Stomach (tissue), 8 donors: ENCODE measurements at regions not wholly inside any gene's neighbourhood (a gene's known extent, or its start where the extent isn't known, plus 50 kb on each side); places are given as distances from the start of the nearest gene placed in this dataset.
A peak's percentile ranks its signal among the peaks of the same experiment; 100 is the strongest.

Experiments
- DNase-seq, 2 donors: peaks; one replicate each; pipeline versions ENCODE4 v3.0.0 to v3.0.0-alpha.2; 2013 to 2019
- H3K27ac ChIP-seq, 5 donors: fragments of 200-600 bp in 4 of 5; sonication (generic) in 4 of 5; one replicate each; pipeline ENCODE4 v1.5.1; 2013 to 2019; ENCODE audit warnings: mild to moderate bottlenecking in 1 of 5, moderate library complexity in 1 of 5
- H3K27me3 ChIP-seq, 3 donors: fragments of 200-600 bp; sonication (generic); one replicate each; pipeline ENCODE4 v1.5.1; 2017 to 2019; ENCODE audit warnings: mixed run types in 1 of 3
- H3K36me3 ChIP-seq, 4 donors: fragments of 200-600 bp; sonication (generic); 1 replicate in 3 of 4; 2 replicates in 1 of 4; pipeline ENCODE4 v1.5.1; 2016 to 2019
- H3K4me1 ChIP-seq, 4 donors: fragments of 200-600 bp; sonication (generic); one replicate each; pipeline ENCODE4 v1.5.1; 2016 to 2019
- H3K4me3 ChIP-seq, 4 donors: fragments of 200-600 bp; sonication (generic) in 3 of 4; one replicate each; pipeline ENCODE4 v1.5.1; 2016 to 2019; ENCODE audit warnings: mild to moderate bottlenecking in 1 of 4
- H3K9me3 ChIP-seq, 4 donors: fragments of 200-600 bp; sonication (generic); one replicate each; pipeline ENCODE4 v1.5.1; 2016 to 2019
- EP300 ChIP-seq: sonication (generic); formaldehyde crosslinking; IDR thresholded peaks from one replicate; pipeline ENCODE4 v1.6.1; 2017; ENCODE audit warnings: antibody characterized with exemption
- POLR2A ChIP-seq, 4 donors: fragments of 450-650 bp; IDR thresholded peaks; one replicate each; pipeline ENCODE4 v1.6.1; 2016; ENCODE audit warnings: antibody characterized with exemption in 4 of 4, control low read depth in 2 of 4, mild to moderate bottlenecking in 1 of 4, moderate library complexity in 1 of 4
- POLR2AphosphoS5 ChIP-seq, 3 donors: sonication (generic); formaldehyde crosslinking; IDR thresholded peaks; one replicate each; pipeline ENCODE4 v1.6.1; 2016; ENCODE audit warnings: antibody characterized with exemption in 3 of 3
- WGBS, 5 donors: extraction: QIAGEN DNeasy Blood & Tissue Kit in 3 of 5; methylation state at CpG; one replicate each; pipeline versions ENCODE4 v1.1.5 to v1.1.7; 2013 to 2018; 5-methylcytosine and 5-hydroxymethylcytosine counted together
- intact Hi-C: fragments of 100-400 bp; cut with DNase I; formaldehyde crosslinking; loops from one replicate; pipeline ENCODE4 v1.15.1; 2023; ENCODE audit warnings: low total_unique reads
- TF ChIP-seq, protein P1 (sequence below), 7 experiments: fragments of 450-650 bp in 4 of 7; fragments of 200-600 bp in 3 of 7; sonication (generic) in 3 of 7; IDR thresholded peaks; one replicate each; pipeline ENCODE4 v1.5.1; 2016 to 2019; ENCODE audit warnings: antibody characterized with exemption in 7 of 7, control low read depth in 2 of 7, mild to moderate bottlenecking in 1 of 7
- donor health status: healthy with polysubstance abuse.
- donor health status: Bipolar disorder and iron deficiency.
- donor health status: healthy.

GRCh38 chrX:13147147-13147546 lies 102.7 kb upstream of the FAM9C start:
- intact Hi-C loops = no loop called here

DNA sequence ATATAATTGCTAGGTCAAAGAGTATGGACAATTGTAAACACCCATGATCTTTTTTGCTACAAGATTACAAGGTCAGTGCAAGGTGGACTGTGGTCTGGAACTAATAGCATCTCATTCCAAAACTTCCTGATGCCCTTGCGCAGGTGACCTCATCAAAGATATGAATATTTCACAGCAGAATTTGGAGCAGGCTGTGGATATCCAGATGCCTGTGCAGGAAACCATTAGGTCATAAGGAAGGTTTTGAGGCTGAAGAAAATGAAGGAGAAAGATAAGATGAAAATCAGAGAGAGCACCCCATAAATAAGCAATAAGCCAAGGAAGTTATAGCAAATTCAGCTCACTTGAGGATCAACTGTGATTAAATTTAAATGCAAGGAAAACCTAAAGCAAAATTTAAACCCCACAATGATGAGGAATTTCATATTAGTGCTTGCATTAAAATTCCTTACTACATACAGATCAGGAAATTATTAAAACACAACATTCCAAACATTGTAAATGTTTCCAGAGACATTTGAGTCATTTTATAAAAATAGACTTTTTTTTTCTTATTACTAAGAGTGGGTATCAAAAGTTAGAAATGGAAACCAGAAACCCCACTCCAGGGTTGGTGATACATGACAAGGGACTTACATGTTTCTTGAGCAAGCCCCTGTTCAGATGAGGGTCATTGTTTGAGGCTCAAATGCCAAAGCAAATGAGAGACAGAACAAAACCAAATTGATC lies 100.7 kb upstream of the FAM9C start:
- 92 to 100% (median 97%) methylated on average over 1 of the region's 1 CpG for WGBS, 5 donors
- no peaks in the 10 kb centered on the region for H3K27me3 ChIP-seq
- no peak for DNase-seq
- H3K27ac ChIP-seq = no peak overlapping the region
- H3K9me3 ChIP-seq = peaks cover 0 to 12% (median 2%) of the 10 kb centered on the region in 4 donors
- TF ChIP-seq POLR2A (IDR thresholded peaks at IDR 0.05) (no peak), EP300 (no peak), POLR2AphosphoS5 (IDR thresholded peaks at IDR 0.05) (no peak)
- TF ChIP-seq, protein P1, sequence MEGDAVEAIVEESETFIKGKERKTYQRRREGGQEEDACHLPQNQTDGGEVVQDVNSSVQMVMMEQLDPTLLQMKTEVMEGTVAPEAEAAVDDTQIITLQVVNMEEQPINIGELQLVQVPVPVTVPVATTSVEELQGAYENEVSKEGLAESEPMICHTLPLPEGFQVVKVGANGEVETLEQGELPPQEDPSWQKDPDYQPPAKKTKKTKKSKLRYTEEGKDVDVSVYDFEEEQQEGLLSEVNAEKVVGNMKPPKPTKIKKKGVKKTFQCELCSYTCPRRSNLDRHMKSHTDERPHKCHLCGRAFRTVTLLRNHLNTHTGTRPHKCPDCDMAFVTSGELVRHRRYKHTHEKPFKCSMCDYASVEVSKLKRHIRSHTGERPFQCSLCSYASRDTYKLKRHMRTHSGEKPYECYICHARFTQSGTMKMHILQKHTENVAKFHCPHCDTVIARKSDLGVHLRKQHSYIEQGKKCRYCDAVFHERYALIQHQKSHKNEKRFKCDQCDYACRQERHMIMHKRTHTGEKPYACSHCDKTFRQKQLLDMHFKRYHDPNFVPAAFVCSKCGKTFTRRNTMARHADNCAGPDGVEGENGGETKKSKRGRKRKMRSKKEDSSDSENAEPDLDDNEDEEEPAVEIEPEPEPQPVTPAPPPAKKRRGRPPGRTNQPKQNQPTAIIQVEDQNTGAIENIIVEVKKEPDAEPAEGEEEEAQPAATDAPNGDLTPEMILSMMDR (IDR thresholded peaks at IDR 0.05) = no peak
- intact Hi-C loops = no loop called here
- no peaks in the 10 kb centered on the region for H3K36me3 ChIP-seq
- no peak overlapping the region for H3K4me3 ChIP-seq
- H3K4me1 ChIP-seq = peaks cover 0 to 9% (median 0%) of the 10 kb centered on the region in 4 donors

More at GRCh38 chrX:13147147-13147546, 102.7 kb upstream of the FAM9C start:
- no peaks in the 10 kb centered on the region for H3K36me3 ChIP-seq
- peaks cover 0 to 12% (median 2%) of the 10 kb centered on the region in 4 donors for H3K9me3 ChIP-seq
- WGBS, 5 donors = 73 to 87% (median 84%) methylated on average over 3 of the region's 3 CpGs
- H3K4me3 ChIP-seq = no peak overlapping the region
- no peak for DNase-seq
- no peak overlapping the region for H3K27ac ChIP-seq
- no peak for TF ChIP-seq EP300
- no peaks in the 10 kb centered on the region for H3K27me3 ChIP-seq
- peaks cover 0 to 9% (median 0%) of the 10 kb centered on the region in 4 donors for H3K4me1 ChIP-seq

DNA sequence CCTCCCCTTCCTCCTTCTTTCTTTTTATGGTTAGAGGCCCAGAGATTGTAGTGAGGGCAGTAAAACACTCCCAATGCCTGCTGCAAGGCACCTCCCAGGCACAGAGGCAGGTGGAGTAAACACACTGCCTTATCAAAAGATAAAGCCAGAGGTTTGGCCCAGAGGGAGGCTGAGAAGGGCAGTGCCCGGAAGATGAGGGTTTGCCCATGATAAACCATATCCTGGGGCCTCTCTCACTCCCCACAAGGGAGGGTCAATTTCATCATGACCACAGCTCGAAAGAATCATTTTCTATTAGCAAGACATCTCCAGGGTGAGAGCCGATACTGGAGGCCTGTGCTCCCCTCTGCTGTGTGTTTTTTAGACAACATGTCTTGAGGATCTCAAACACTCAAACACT lies 98.5 kb upstream of the FAM9C start:
- DNase-seq = peak; percentile 61 to 65
- TF ChIP-seq, protein P1 (IDR thresholded peaks at IDR 0.05) = no peak
- TF ChIP-seq POLR2AphosphoS5 (IDR thresholded peaks at IDR 0.05) = no peak
- TF ChIP-seq POLR2A (IDR thresholded peaks at IDR 0.05) = no peak
- no peak for TF ChIP-seq EP300
- Histone ChIP-seq H3K27ac (peak overlapping the region; percentile 16 to 58 (median 48)), H3K4me3 (no peak overlapping the region), H3K36me3 (no peaks in the 10 kb centered on the region), H3K27me3 (no peaks in the 10 kb centered on the region), H3K4me1 (peaks cover 0 to 9% (median 0%) of the 10 kb centered on the region in 4 donors), H3K9me3 (peaks cover 0 to 20% (median 2%) of the 10 kb centered on the region in 4 donors)
- intact Hi-C loops = no loop called here
- 29 to 67% (median 39%) methylated on average over 1 to 3 of the region's 3 CpGs for WGBS, 5 donors

- 79 to 92% (median 80%) methylated on average over 1 to 5 of the region's 5 CpGs for WGBS, 5 donors
These were observed 95.6 kb upstream of the FAM9C start for GRCh38 chrX:13140007-13140406.

More at GRCh38 chrX:13140007-13140406, 95.6 kb upstream of the FAM9C start:
- H3K9me3 ChIP-seq = peaks cover 0 to 8% (median 0%) of the 10 kb centered on the region in 4 donors
- H3K27me3 ChIP-seq = no peaks in the 10 kb centered on the region
- no peak for TF ChIP-seq EP300
- TF ChIP-seq, protein P1 (IDR thresholded peaks at IDR 0.05) = no peak
- TF ChIP-seq POLR2A (IDR thresholded peaks at IDR 0.05) = no peak
- no peak for TF ChIP-seq POLR2AphosphoS5 (IDR thresholded peaks at IDR 0.05)
- no peak overlapping the region for H3K4me3 ChIP-seq
- peaks cover 0 to 9% (median 0%) of the 10 kb centered on the region in 4 donors for H3K4me1 ChIP-seq
- intact Hi-C loops = no loop called here
- no peak for DNase-seq
- no peaks in the 10 kb centered on the region for H3K36me3 ChIP-seq
- H3K27ac ChIP-seq = no peak overlapping the region
